Adrenal gland (tissue), 5 donors: ENCODE measurements at regions not wholly inside any gene's neighbourhood (a gene's known extent, or its start where the extent isn't known, plus 50 kb on each side); places are given as distances from the start of the nearest gene placed in this dataset.

Experiments
- CTCF ChIP-seq, 6 experiments: fragments of 450-650 bp in 4 of 6; fragments of 200-600 bp in 2 of 6; sonication (generic) in 1 of 6; IDR thresholded peaks; 1 replicate in 5 of 6; 2 replicates in 1 of 6; pipeline versions ENCODE4 v1.5.1 to v1.8.0; 2016 to 2021; ENCODE audit warnings: antibody characterized with exemption in 6 of 6, mild to moderate bottlenecking in 2 of 6, moderate library complexity in 1 of 6
- POLR2A ChIP-seq, 2 donors: fragments of 450-650 bp; IDR thresholded peaks; one replicate each; pipeline ENCODE4 v1.6.1; 2017; ENCODE audit warnings: antibody characterized with exemption in 2 of 2, mild to moderate bottlenecking in 2 of 2, moderate library complexity in 1 of 2
- donor health status: DM: no; HTN: no; CAD: no.

GRCh38 chr19:31529121-31529520 is 179.9 kb upstream of the TSHZ3 start:
- TF ChIP-seq POLR2A (IDR thresholded peaks at IDR 0.05), result no peak
- TF ChIP-seq CTCF (IDR thresholded peaks at IDR 0.05), result no peak
